Lower leg skin (tissue), 3 donors: ENCODE measurements at regions not wholly inside any gene's neighbourhood (a gene's known extent, or its start where the extent isn't known, plus 50 kb on each side); places are given as distances from the start of the nearest gene placed in this dataset.

Experiments
- POLR2A ChIP-seq, 2 donors: fragments of 450-650 bp; IDR thresholded peaks; one replicate each; pipeline ENCODE4 v1.6.1; 2016 to 2017; ENCODE audit warnings: antibody characterized with exemption in 2 of 2, mild to moderate bottlenecking in 1 of 2, moderate library complexity in 1 of 2
- TF ChIP-seq, protein P1 (sequence below), 3 donors: fragments of 450-650 bp; IDR thresholded peaks; one replicate each; pipeline ENCODE4 v1.5.1; 2016; ENCODE audit warnings: antibody characterized with exemption in 3 of 3, mild to moderate bottlenecking in 3 of 3, moderate library complexity in 2 of 3

DNA sequence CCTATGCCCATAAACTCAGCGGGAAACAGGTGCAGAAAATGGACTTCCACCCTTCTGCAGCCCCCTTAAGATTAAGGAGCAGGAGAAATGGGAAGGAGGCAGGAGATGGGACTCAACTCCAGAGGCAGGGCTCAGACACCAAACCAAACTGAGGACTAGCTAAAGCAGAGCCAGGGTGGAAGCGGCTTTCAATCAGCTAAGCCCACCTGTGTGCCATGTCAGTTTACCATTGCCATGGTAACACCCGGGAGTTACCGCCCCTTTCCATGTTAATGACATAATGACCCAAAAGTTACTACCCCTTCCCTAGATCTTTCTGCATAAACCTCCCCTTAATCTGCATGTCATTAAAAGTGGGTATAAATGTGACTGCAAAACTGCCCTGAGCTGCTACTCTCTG, 653.5 kb downstream of the PTPRU start:
- TF ChIP-seq, protein P1, sequence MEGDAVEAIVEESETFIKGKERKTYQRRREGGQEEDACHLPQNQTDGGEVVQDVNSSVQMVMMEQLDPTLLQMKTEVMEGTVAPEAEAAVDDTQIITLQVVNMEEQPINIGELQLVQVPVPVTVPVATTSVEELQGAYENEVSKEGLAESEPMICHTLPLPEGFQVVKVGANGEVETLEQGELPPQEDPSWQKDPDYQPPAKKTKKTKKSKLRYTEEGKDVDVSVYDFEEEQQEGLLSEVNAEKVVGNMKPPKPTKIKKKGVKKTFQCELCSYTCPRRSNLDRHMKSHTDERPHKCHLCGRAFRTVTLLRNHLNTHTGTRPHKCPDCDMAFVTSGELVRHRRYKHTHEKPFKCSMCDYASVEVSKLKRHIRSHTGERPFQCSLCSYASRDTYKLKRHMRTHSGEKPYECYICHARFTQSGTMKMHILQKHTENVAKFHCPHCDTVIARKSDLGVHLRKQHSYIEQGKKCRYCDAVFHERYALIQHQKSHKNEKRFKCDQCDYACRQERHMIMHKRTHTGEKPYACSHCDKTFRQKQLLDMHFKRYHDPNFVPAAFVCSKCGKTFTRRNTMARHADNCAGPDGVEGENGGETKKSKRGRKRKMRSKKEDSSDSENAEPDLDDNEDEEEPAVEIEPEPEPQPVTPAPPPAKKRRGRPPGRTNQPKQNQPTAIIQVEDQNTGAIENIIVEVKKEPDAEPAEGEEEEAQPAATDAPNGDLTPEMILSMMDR (IDR thresholded peaks at IDR 0.05): no peak
- TF ChIP-seq POLR2A (IDR thresholded peaks at IDR 0.05): no peak
